B cell (primary cell): ENCODE measurements at regions not wholly inside any gene's neighbourhood (a gene's known extent, or its start where the extent isn't known, plus 50 kb on each side); places are given as distances from the start of the nearest gene placed in this dataset.

Experiments used
- ATAC-seq: fragments of 200-7000 bp; cut with Tn5 transposase; one replicate; pipeline ENCODE4 v1.10.0; 2021; ENCODE audit warnings: low read depth, mild to moderate bottlenecking, moderate number of reproducible peaks, moderate library complexity
- CTCF ChIA-PET: fragments of 350-600 bp; sonication (Branson Sonifier 250); formaldehyde crosslinking; loops from one replicate; lab custom pipeline; 2021; ENCODE audit warnings: antibody characterized with exemption, inconsistent platforms; lab: Charles Lee
- POLR2A ChIA-PET: fragments of 350-600 bp; sonication (Branson Sonifier 250); formaldehyde crosslinking; loops from one replicate; lab custom pipeline; 2021; ENCODE audit warnings: antibody characterized with exemption; lab: Charles Lee
- DNase-seq: peaks from one replicate; pipeline ENCODE4 v3.0.0; 2013
- H2AFZ ChIP-seq: 2 replicates; pipeline ENCODE4 v1.6.1; 2012; ENCODE audit warnings: mild to moderate bottlenecking, low read depth, low read length; ENCODE audit not compliant: insufficient read depth, poor library complexity, severe bottlenecking
- H3K27ac ChIP-seq, 2 donors: 1 replicate in 1 of 2; 2 replicates in 1 of 2; pipeline ENCODE4 v1.5.1; 2012 to 2013; ENCODE audit warnings: low read length in 2 of 2, mild to moderate bottlenecking in 2 of 2, moderate library complexity in 1 of 2
- H3K27me3 ChIP-seq, 4 experiments: fragments of 200-600 bp in 1 of 4; sonication (generic) in 1 of 4; replicated peaks in 1 of 4; 1 replicate in 2 of 4; 2 replicates in 2 of 4; pipeline versions ENCODE4 v1.6.1 to v1.7.0; 2013 to 2016; ENCODE audit warnings: low read length in 3 of 4, mild to moderate bottlenecking in 2 of 4, mixed read lengths in 1 of 4, moderate library complexity in 1 of 4; ENCODE audit not compliant: insufficient read depth in 4 of 4, control insufficient read depth in 3 of 4; ENCODE audit errors: control extremely low read depth in 1 of 4
- H3K36me3 ChIP-seq, 2 experiments: replicated peaks in 1 of 2; 1 replicate in 1 of 2; 2 replicates in 1 of 2; pipeline versions ENCODE4 v1.6.1 to v1.7.1; 2013; ENCODE audit warnings: low read length in 1 of 2; ENCODE audit not compliant: insufficient read depth in 2 of 2, control insufficient read depth in 1 of 2; ENCODE audit errors: control extremely low read depth in 1 of 2, extremely low read depth in 1 of 2
- H3K4me1 ChIP-seq, 2 donors: fragments of 200-600 bp in 1 of 2; sonication (generic) in 1 of 2; 1 replicate in 1 of 2; 2 replicates in 1 of 2; pipeline versions ENCODE4 v1.5.1 to v1.6.1; 2013 to 2017; ENCODE audit warnings: low read length in 2 of 2; ENCODE audit not compliant: control insufficient read depth in 2 of 2, insufficient read depth in 2 of 2
- H3K4me2 ChIP-seq: replicated peaks from 2 replicates; pipeline ENCODE3; 2012; ENCODE audit warnings: mild to moderate bottlenecking, low read depth, low read length; ENCODE audit not compliant: poor library complexity, severe bottlenecking
- H3K4me3 ChIP-seq, 5 experiments: fragments of 200-600 bp in 1 of 5; sonication (generic) in 1 of 5; 1 replicate in 3 of 5; 2 replicates in 2 of 5; pipeline versions ENCODE4 v1.5.1 to v1.7.0; 2011 to 2016; ENCODE audit warnings: low read length in 4 of 5, mild to moderate bottlenecking in 4 of 5, low read depth in 2 of 5, control low read depth in 1 of 5, moderate library complexity in 1 of 5; ENCODE audit not compliant: insufficient read depth in 1 of 5; ENCODE audit errors: control extremely low read depth in 1 of 5, extremely low read depth in 1 of 5
- H3K79me2 ChIP-seq: fragments of 200-600 bp; sonication (generic); one replicate; pipeline ENCODE4 v1.6.0; 2016; ENCODE audit warnings: low read length; ENCODE audit not compliant: control insufficient read depth, insufficient read depth
- H3K9ac ChIP-seq: fragments of 200-600 bp; sonication (generic); 2 replicates; pipeline ENCODE4 v1.6.1; 2017; ENCODE audit warnings: mild to moderate bottlenecking, low read length, moderate library complexity
- H3K9me3 ChIP-seq, 3 donors: one replicate each; pipeline versions ENCODE4 v1.6.1 to v1.7.1; 2013; ENCODE audit warnings: low read length in 2 of 3; ENCODE audit not compliant: control insufficient read depth in 2 of 3, insufficient read depth in 1 of 3; ENCODE audit errors: control extremely low read depth in 1 of 3
- H4K20me1 ChIP-seq: 2 replicates; pipeline ENCODE4 v1.6.0; 2012; ENCODE audit warnings: mild to moderate bottlenecking, low read length; ENCODE audit not compliant: insufficient read depth, control insufficient read depth, poor library complexity, severe bottlenecking
- H3K27ac Mint-ChIP-seq: one replicate; pipeline ENCODE4 v1.8.0; 2021; ENCODE audit warnings: mixed read lengths
- H3K27me3 Mint-ChIP-seq: one replicate; pipeline ENCODE4 v1.8.0; 2021; ENCODE audit warnings: mixed read lengths
- H3K4me1 Mint-ChIP-seq: one replicate; pipeline ENCODE4 v1.8.0; 2021; ENCODE audit warnings: mixed read lengths
- H3K4me3 Mint-ChIP-seq: one replicate; pipeline ENCODE4 v1.8.0; 2021; ENCODE audit warnings: mixed read lengths
- H3K9me3 Mint-ChIP-seq: one replicate; pipeline ENCODE4 v1.8.0; 2022; ENCODE audit warnings: mixed read lengths; ENCODE audit not compliant: insufficient read depth
- EZH2 ChIP-seq: IDR thresholded peaks from 2 replicates; pipeline ENCODE4 v1.6.1; 2012; ENCODE audit warnings: borderline replicate concordance, low read depth, mild to moderate bottlenecking, moderate library complexity, low read length; ENCODE audit not compliant: insufficient read depth, poor library complexity, severe bottlenecking
- WGBS: methylation state at CpG from one replicate; pipeline ENCODE4 v1.1.5; 2013; ENCODE audit warnings: missing lambda C conversion rate; ENCODE audit not compliant: insufficient coverage; 5-methylcytosine and 5-hydroxymethylcytosine counted together
- intact Hi-C: fragments of 100-400 bp; cut with micrococcal nuclease; formaldehyde crosslinking; loops from one replicate; pipeline ENCODE4 v1.10.0; 2022
- TF ChIP-seq, protein P1 (sequence below): fragments of 200-600 bp; IDR thresholded peaks from one replicate; pipeline ENCODE4 v1.8.0; 2022; ENCODE audit warnings: antibody characterized with exemption, mild to moderate bottlenecking

GRCh38 chr5:89071941-89072331 is 189.0 kb upstream of the MEF2C start:
- Histone ChIP-seq H3K36me3 (no peaks in the 10 kb centered on the region), H3K79me2 (no peaks in the 10 kb centered on the region), H3K27ac (no peak overlapping the region), H3K9ac (peak overlapping the region; percentile 36), H3K27me3 (no peaks in the 10 kb centered on the region), H3K4me1 (peaks cover 7 to 22% of the 10 kb centered on the region in 2 donors), H3K9me3 (no peaks in the 10 kb centered on the region), H3K4me2 (peak overlapping the region; percentile 48), H3K4me3 (no peak overlapping the region), H4K20me1 (no peaks in the 10 kb centered on the region), H2AFZ (peak overlapping the region; percentile 43)
- Mint-ChIP-seq H3K4me1 (peaks cover 19% of the 10 kb centered on the region), H3K4me3 (peak overlapping the region; percentile 35), H3K27me3 (no peaks in the 10 kb centered on the region), H3K9me3 (no peaks in the 10 kb centered on the region), H3K27ac (no peak overlapping the region)
- POLR2A ChIA-PET: no interaction called here
- no peak for ATAC-seq
- no peak for DNase-seq
- intact Hi-C loops: no loop called here
- CTCF ChIA-PET: interaction anchor here (1.0 to 1.2 kb wide), 2 partner anchors 11 to 20 kb away, joined by 3 read pairs; no protein-coding TSS in a partner anchor
- WGBS: no CpG with 5 or more reads among the region's 1 CpG
- TF ChIP-seq, protein P1, sequence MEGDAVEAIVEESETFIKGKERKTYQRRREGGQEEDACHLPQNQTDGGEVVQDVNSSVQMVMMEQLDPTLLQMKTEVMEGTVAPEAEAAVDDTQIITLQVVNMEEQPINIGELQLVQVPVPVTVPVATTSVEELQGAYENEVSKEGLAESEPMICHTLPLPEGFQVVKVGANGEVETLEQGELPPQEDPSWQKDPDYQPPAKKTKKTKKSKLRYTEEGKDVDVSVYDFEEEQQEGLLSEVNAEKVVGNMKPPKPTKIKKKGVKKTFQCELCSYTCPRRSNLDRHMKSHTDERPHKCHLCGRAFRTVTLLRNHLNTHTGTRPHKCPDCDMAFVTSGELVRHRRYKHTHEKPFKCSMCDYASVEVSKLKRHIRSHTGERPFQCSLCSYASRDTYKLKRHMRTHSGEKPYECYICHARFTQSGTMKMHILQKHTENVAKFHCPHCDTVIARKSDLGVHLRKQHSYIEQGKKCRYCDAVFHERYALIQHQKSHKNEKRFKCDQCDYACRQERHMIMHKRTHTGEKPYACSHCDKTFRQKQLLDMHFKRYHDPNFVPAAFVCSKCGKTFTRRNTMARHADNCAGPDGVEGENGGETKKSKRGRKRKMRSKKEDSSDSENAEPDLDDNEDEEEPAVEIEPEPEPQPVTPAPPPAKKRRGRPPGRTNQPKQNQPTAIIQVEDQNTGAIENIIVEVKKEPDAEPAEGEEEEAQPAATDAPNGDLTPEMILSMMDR: no peak
- TF ChIP-seq EZH2: no peak

GRCh38 chr5:89071101-89071940 is 188.3 kb upstream of the MEF2C start:
- Mint-ChIP-seq H3K27ac (no peak overlapping the region), H3K27me3 (no peaks in the 10 kb centered on the region), H3K9me3 (no peaks in the 10 kb centered on the region), H3K4me1 (peaks cover 19% of the 10 kb centered on the region), H3K4me3 (peak overlapping the region; percentile 35)
- Histone ChIP-seq H3K36me3 (no peaks in the 10 kb centered on the region), H3K79me2 (no peaks in the 10 kb centered on the region), H3K4me3 (no peak overlapping the region), H3K27ac (no peak overlapping the region), H3K4me2 (peak overlapping the region; percentile 48), H3K9me3 (no peaks in the 10 kb centered on the region), H2AFZ (peak overlapping the region; percentile 43), H4K20me1 (no peaks in the 10 kb centered on the region), H3K9ac (peak overlapping the region; percentile 36), H3K27me3 (no peaks in the 10 kb centered on the region), H3K4me1 (peaks cover 7 to 22% of the 10 kb centered on the region in 2 donors)
- ChIA-PET POLR2A (no interaction called here), CTCF (no interaction called here)
- no peak for DNase-seq
- no CpG with 5 or more reads among the region's 4 CpGs for WGBS
- no peak for ATAC-seq
- TF ChIP-seq, protein P1: no peak
- TF ChIP-seq EZH2: no peak
- intact Hi-C loops: no loop called here
